ENCODE measurements at regions not wholly inside any gene's neighbourhood (a gene's known extent, or its start where the extent isn't known, plus 50 kb on each side); places are given as distances from the start of the nearest gene placed in this dataset.

DNA sequence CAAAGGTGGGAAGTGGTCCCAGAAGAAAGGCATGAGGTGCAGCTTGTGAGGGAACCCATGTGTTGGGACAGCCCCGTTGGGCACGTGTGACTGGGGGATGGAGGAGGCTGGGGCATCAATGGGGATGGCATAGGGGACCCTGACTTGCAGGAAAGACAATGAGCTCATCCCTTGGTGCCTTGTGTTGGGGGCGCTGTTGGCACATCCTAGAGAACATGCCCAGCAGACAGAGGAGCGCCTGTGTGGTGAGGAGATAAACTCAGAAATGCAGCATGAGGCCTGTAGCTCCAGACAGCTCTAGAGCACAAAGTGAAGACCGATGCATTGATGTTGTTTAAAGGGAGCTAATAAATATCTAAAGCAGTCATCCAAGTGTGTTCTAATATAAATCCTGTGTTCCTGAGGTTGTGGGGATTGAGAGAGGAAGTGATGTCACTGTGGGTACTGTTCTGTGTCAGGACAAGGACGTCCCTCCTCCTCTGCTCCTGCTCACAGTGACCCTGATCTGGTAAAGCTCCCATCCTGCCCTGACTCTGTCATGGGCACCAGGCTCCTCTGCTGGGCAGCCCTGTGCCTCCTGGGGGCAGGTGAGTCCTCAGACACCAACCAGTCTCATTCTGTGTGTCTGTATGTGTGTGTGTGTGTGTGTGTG, 126.1 kb upstream of the PRSS58 start:
- no peaks in the 10 kb centered on the region for H3K36me3 Mint-ChIP-seq (ENCODE audit: low read depth)
- H3K9me3 Mint-ChIP-seq: no peaks in the 10 kb centered on the region
- H3K36me3 ChIP-seq (ENCODE audit: insufficient read depth, low read length): no peaks in the 10 kb centered on the region
- ATAC-seq (ENCODE audit: poor library complexity) (peak; percentile 41), DNase-seq (peak in 4 of 14 experiments; percentile 15 to 46 (median 30))
- POLR2A ChIA-PET: interaction anchor here (0.6 to 1.6 kb wide), 5 partner anchors 22 to 425 kb away, joined by 3 to 13 read pairs (median 5); no protein-coding TSS in a partner anchor
- H3K4me3 ChIP-seq (ENCODE audit: low read length): peak overlapping the region; percentile 20
- H3K4me3 Mint-ChIP-seq: peak overlapping the region; percentile 9
- no peak overlapping the region for H3K27ac ChIP-seq (ENCODE audit: low read depth in 1 of 2, low read length in 2 of 2)
- peaks cover under 1% of the 10 kb centered on the region for H3K27me3 Mint-ChIP-seq
- peaks cover 15% of the 10 kb centered on the region for H3K4me1 ChIP-seq (ENCODE audit: insufficient read depth, low read length)
- H3K4me1 Mint-ChIP-seq (ENCODE audit: low read depth): peaks cover 26% of the 10 kb centered on the region
- H3K9me3 ChIP-seq (ENCODE audit: control insufficient read depth in 1 of 2, insufficient read depth in 1 of 2, low read length in 2 of 2): no peaks in the 10 kb centered on the region
- CTCF ChIA-PET: interaction anchor here (1.2 to 1.8 kb wide), 2 partner anchors 44 to 459 kb away, joined by 3 to 5 read pairs; no protein-coding TSS in a partner anchor
- TF ChIP-seq, protein P1, sequence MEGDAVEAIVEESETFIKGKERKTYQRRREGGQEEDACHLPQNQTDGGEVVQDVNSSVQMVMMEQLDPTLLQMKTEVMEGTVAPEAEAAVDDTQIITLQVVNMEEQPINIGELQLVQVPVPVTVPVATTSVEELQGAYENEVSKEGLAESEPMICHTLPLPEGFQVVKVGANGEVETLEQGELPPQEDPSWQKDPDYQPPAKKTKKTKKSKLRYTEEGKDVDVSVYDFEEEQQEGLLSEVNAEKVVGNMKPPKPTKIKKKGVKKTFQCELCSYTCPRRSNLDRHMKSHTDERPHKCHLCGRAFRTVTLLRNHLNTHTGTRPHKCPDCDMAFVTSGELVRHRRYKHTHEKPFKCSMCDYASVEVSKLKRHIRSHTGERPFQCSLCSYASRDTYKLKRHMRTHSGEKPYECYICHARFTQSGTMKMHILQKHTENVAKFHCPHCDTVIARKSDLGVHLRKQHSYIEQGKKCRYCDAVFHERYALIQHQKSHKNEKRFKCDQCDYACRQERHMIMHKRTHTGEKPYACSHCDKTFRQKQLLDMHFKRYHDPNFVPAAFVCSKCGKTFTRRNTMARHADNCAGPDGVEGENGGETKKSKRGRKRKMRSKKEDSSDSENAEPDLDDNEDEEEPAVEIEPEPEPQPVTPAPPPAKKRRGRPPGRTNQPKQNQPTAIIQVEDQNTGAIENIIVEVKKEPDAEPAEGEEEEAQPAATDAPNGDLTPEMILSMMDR (IDR thresholded peaks at IDR 0.05): no peak
- peak overlapping the region; percentile 72 for H3K27ac Mint-ChIP-seq
- no peaks in the 10 kb centered on the region for H3K27me3 ChIP-seq (ENCODE audit: control insufficient read depth in 1 of 2, insufficient read depth in 2 of 2, low read length in 2 of 2)
- intact Hi-C loops (cut with DNase I, micrococcal nuclease): no loop called here

DNA sequence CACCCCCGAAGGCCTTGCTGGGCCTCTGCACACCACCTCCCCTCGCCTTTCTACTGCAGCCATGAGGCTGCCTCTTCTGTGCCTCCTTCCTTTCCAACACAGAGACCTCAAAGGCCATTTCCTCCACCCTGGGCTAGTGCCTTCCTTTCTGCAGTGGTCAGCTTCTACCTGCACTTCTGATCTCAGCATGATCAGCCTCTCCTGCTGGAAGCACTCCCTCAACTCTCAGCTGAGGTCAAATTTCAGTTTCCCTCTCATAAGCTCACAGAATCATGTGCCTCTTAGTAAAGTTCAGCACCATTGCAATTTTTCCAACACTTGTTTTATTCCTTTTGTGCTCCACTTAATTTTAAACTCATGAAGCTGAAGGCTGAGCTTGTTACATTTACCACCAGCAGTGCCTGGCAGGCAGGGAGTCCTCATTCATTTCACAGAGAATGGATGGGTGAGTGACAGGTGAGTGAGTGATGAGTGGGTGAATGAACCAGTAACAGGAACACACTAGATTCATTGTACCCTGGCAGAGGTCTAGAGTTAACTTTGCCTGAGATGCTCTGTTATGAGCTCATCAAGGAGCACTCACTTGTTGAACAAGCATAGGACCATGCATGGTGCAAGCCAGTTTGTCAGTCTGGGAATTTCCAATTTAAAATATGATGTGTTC, 124.0 kb upstream of the PRSS58 start:
- no peaks in the 10 kb centered on the region for H3K36me3 Mint-ChIP-seq (ENCODE audit: low read depth)
- ATAC-seq (ENCODE audit: poor library complexity) (no peak), DNase-seq (no peak)
- no peaks in the 10 kb centered on the region for H3K9me3 ChIP-seq (ENCODE audit: control insufficient read depth in 1 of 2, insufficient read depth in 1 of 2, low read length in 2 of 2)
- intact Hi-C loops (cut with DNase I, micrococcal nuclease): no loop called here
- no peaks in the 10 kb centered on the region for H3K27me3 ChIP-seq (ENCODE audit: control insufficient read depth in 1 of 2, insufficient read depth in 2 of 2, low read length in 2 of 2)
- CTCF ChIA-PET: no interaction called here
- H3K9me3 Mint-ChIP-seq: no peaks in the 10 kb centered on the region
- no peak overlapping the region for H3K27ac Mint-ChIP-seq
- peaks cover 26% of the 10 kb centered on the region for H3K4me1 Mint-ChIP-seq (ENCODE audit: low read depth)
- H3K4me1 ChIP-seq (ENCODE audit: insufficient read depth, low read length): peaks cover 15% of the 10 kb centered on the region
- POLR2A ChIA-PET: no interaction called here
- no peak overlapping the region for H3K4me3 ChIP-seq (ENCODE audit: low read length)
- no peak overlapping the region for H3K27ac ChIP-seq (ENCODE audit: low read depth in 1 of 2, low read length in 2 of 2)
- peaks cover 4% of the 10 kb centered on the region for H3K27me3 Mint-ChIP-seq
- no peak overlapping the region for H3K4me3 Mint-ChIP-seq
- TF ChIP-seq, protein P1 (IDR thresholded peaks at IDR 0.05): no peak
- H3K36me3 ChIP-seq (ENCODE audit: insufficient read depth, low read length): no peaks in the 10 kb centered on the region

DNA sequence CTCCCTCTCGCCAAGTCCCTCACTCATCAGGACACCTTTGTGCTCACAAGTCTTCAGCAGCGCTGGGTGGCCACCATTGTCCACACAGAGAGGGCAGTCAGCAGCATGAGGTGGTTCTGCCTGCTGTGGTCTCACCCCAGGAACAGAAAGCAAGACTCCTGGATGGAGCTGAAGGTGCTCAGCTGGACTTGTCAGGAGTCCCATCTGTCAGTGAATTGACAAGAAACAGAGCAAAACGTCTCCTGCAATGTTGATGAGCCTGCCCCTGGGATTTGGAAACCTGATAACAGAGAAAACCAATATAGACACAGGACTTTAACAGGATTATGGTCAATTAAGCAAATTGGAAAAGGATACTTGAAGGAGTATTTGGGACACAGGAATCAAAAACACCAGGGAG, 122.2 kb upstream of the PRSS58 start:
- ATAC-seq (ENCODE audit: poor library complexity) (no peak), DNase-seq (no peak)
- Histone ChIP-seq H3K27ac (ENCODE audit: low read depth in 1 of 2, low read length in 2 of 2) (no peak overlapping the region), H3K4me1 (ENCODE audit: insufficient read depth, low read length) (peaks cover 15% of the 10 kb centered on the region), H3K36me3 (ENCODE audit: insufficient read depth, low read length) (no peaks in the 10 kb centered on the region), H3K27me3 (ENCODE audit: control insufficient read depth in 1 of 2, insufficient read depth in 2 of 2, low read length in 2 of 2) (no peaks in the 10 kb centered on the region), H3K9me3 (ENCODE audit: control insufficient read depth in 1 of 2, insufficient read depth in 1 of 2, low read length in 2 of 2) (no peaks in the 10 kb centered on the region), H3K4me3 (ENCODE audit: low read length) (no peak overlapping the region)
- Mint-ChIP-seq H3K27ac (no peak overlapping the region), H3K36me3 (ENCODE audit: low read depth) (no peaks in the 10 kb centered on the region), H3K9me3 (no peaks in the 10 kb centered on the region), H3K4me3 (no peak overlapping the region), H3K4me1 (ENCODE audit: low read depth) (peaks cover 16% of the 10 kb centered on the region), H3K27me3 (peaks cover 4% of the 10 kb centered on the region)
- TF ChIP-seq, protein P1 (IDR thresholded peaks at IDR 0.05): no peak
- CTCF ChIA-PET: no interaction called here
- POLR2A ChIA-PET: interaction anchor here (1.0 to 1.2 kb wide), 2 partner anchors 18 to 431 kb away, joined by 3 read pairs; no protein-coding TSS in a partner anchor
- intact Hi-C loops (cut with DNase I, micrococcal nuclease): no loop called here
